Vagina (tissue), 2 donors: ENCODE measurements at regions not wholly inside any gene's neighbourhood (a gene's known extent, or its start where the extent isn't known, plus 50 kb on each side); places are given as distances from the start of the nearest gene placed in this dataset.

ENCODE experiments used
- DNase-seq, 2 donors: peaks; one replicate each; pipeline ENCODE4 v3.0.0-alpha.2; 2017; ENCODE audit errors: extremely low spot score in 2 of 2
- H3K27ac ChIP-seq: fragments of 200-600 bp; sonication (generic); one replicate; pipeline ENCODE4 v1.5.1; 2019
- H3K27me3 ChIP-seq: fragments of 200-600 bp; sonication (generic); one replicate; pipeline ENCODE4 v1.5.1; 2019
- H3K36me3 ChIP-seq, 2 donors: fragments of 200-600 bp; sonication (generic); one replicate each; pipeline ENCODE4 v1.5.1; 2017 to 2019
- H3K4me1 ChIP-seq: fragments of 200-600 bp; sonication (generic); one replicate; pipeline ENCODE4 v1.5.1; 2019
- H3K4me3 ChIP-seq, 2 donors: fragments of 200-600 bp; sonication (generic); 1 replicate in 1 of 2; 2 replicates in 1 of 2; pipeline ENCODE4 v1.5.1; 2016 to 2019
- H3K9me3 ChIP-seq: fragments of 200-600 bp; sonication (generic); one replicate; pipeline ENCODE4 v1.5.1; 2019
- CTCF ChIP-seq, 3 experiments: fragments of 450-650 bp in 2 of 3; fragments of 200-600 bp in 1 of 3; sonication (generic) in 1 of 3; IDR thresholded peaks; one replicate each; pipeline ENCODE4 v1.5.1; 2017 to 2019; ENCODE audit warnings: antibody characterized with exemption in 3 of 3, mild to moderate bottlenecking in 2 of 3, moderate library complexity in 2 of 3
- POLR2A ChIP-seq, 2 donors: fragments of 450-650 bp; IDR thresholded peaks; one replicate each; pipeline ENCODE4 v1.6.1; 2017; ENCODE audit warnings: antibody characterized with exemption in 2 of 2, mild to moderate bottlenecking in 2 of 2, moderate library complexity in 2 of 2
- POLR2AphosphoS5 ChIP-seq, 2 donors: sonication (generic); formaldehyde crosslinking; IDR thresholded peaks; one replicate each; pipeline ENCODE4 v1.9.0; 2017; ENCODE audit warnings: antibody characterized with exemption in 2 of 2, mild to moderate bottlenecking in 2 of 2, low read depth in 1 of 2; ENCODE audit not compliant: insufficient read depth in 1 of 2
- intact Hi-C: fragments of 100-400 bp; cut with DNase I; formaldehyde crosslinking; loops from one replicate; pipeline ENCODE4 v1.15.1; 2023

GRCh38 chr5:66513130-66513529 lies 83.1 kb upstream of the MAST4 start:
- DNase-seq: no peak
- Histone ChIP-seq H3K27me3 (no peaks in the 10 kb centered on the region), H3K36me3 (no peaks in the 10 kb centered on the region), H3K9me3 (no peaks in the 10 kb centered on the region), H3K27ac (no peak overlapping the region), H3K4me1 (no peaks in the 10 kb centered on the region), H3K4me3 (no peak overlapping the region)
- TF ChIP-seq POLR2AphosphoS5 (IDR thresholded peaks at IDR 0.05; ENCODE audit: insufficient read depth in 1 of 2, low read depth in 1 of 2) (no peak), POLR2A (IDR thresholded peaks at IDR 0.05) (no peak), CTCF (IDR thresholded peaks at IDR 0.05) (no peak)
- intact Hi-C loops: no loop called here

GRCh38 chr5:66515209-66515608 lies 81.0 kb upstream of the MAST4 start:
- Histone ChIP-seq H3K27me3 (no peaks in the 10 kb centered on the region), H3K9me3 (no peaks in the 10 kb centered on the region), H3K4me3 (no peak overlapping the region), H3K4me1 (no peaks in the 10 kb centered on the region), H3K27ac (no peak overlapping the region), H3K36me3 (no peaks in the 10 kb centered on the region)
- TF ChIP-seq CTCF (IDR thresholded peaks at IDR 0.05) (no peak), POLR2AphosphoS5 (IDR thresholded peaks at IDR 0.05; ENCODE audit: insufficient read depth in 1 of 2, low read depth in 1 of 2) (no peak), POLR2A (IDR thresholded peaks at IDR 0.05) (no peak)
- DNase-seq: no peak
- intact Hi-C loops: no loop called here

DNA sequence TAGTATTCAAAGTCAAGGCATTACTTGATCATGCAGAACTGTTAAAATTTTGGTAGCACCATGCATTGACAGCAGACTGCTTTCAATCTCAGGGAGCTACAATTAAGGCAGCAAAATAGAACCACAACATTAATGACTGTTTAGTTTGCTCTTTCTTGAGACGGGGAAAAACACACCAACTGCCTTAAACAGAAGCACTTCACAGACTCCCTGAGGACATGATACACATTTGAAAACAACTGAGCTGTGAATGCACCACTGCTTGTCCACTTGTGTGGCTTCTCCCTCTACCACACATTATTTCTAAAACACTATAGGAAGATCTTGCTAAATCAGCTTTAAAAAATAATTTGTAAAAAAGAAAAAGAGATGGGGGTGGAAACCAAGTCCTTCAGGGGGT lies 79.6 kb upstream of the MAST4 start:
- Histone ChIP-seq H3K27me3 (no peaks in the 10 kb centered on the region), H3K27ac (no peak overlapping the region), H3K4me1 (no peaks in the 10 kb centered on the region), H3K9me3 (peaks cover 8% of the 10 kb centered on the region), H3K4me3 (no peak overlapping the region), H3K36me3 (no peaks in the 10 kb centered on the region)
- no peak for TF ChIP-seq CTCF (IDR thresholded peaks at IDR 0.05)
- TF ChIP-seq POLR2A (IDR thresholded peaks at IDR 0.05): no peak
- TF ChIP-seq POLR2AphosphoS5 (IDR thresholded peaks at IDR 0.05; ENCODE audit: insufficient read depth in 1 of 2, low read depth in 1 of 2): no peak
- intact Hi-C loops: no loop called here
- DNase-seq: no peak

DNA sequence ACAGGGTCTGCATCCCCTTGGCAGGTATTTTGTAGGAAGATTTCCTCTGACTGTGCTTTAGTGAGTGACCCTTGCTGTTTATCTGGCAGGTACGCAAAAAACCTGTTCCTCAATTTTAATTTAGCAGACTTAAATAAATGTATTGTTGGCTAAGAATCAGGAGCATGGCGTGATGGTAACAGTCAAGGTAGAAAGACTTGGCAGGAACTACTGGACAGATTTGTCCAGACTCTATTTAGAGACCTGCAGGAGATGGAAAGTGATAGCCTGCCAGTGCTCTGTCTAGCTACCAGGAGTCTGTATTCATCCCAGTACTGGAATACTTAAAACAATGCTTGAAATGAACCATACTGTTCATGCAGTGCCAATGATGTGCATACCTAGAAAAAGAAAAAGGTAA lies 78.8 kb upstream of the MAST4 start:
- TF ChIP-seq POLR2AphosphoS5 (IDR thresholded peaks at IDR 0.05; ENCODE audit: insufficient read depth in 1 of 2, low read depth in 1 of 2) (no peak), POLR2A (IDR thresholded peaks at IDR 0.05) (no peak), CTCF (IDR thresholded peaks at IDR 0.05) (no peak)
- H3K4me1 ChIP-seq: no peaks in the 10 kb centered on the region
- H3K4me3 ChIP-seq: no peak overlapping the region
- H3K9me3 ChIP-seq: peaks cover 8% of the 10 kb centered on the region
- no peak overlapping the region for H3K27ac ChIP-seq
- intact Hi-C loops: no loop called here
- no peak for DNase-seq
- H3K27me3 ChIP-seq: no peaks in the 10 kb centered on the region
- no peaks in the 10 kb centered on the region for H3K36me3 ChIP-seq

GRCh38 chr5:66518052-66518451 lies 78.1 kb upstream of the MAST4 start:
- no peak for DNase-seq
- intact Hi-C loops: no loop called here
- no peaks in the 10 kb centered on the region for H3K36me3 ChIP-seq
- H3K9me3 ChIP-seq: peaks cover 8% of the 10 kb centered on the region
- H3K4me1 ChIP-seq: no peaks in the 10 kb centered on the region
- H3K27me3 ChIP-seq: no peaks in the 10 kb centered on the region
- no peak overlapping the region for H3K4me3 ChIP-seq
- no peak overlapping the region for H3K27ac ChIP-seq
- TF ChIP-seq POLR2A (IDR thresholded peaks at IDR 0.05) (no peak), POLR2AphosphoS5 (IDR thresholded peaks at IDR 0.05; ENCODE audit: insufficient read depth in 1 of 2, low read depth in 1 of 2) (no peak), CTCF (IDR thresholded peaks at IDR 0.05) (no peak)
